Hematopoietic multipotent progenitor cell (in vitro differentiated cells): ENCODE measurements at regions not wholly inside any gene's neighbourhood (a gene's known extent, or its start where the extent isn't known, plus 50 kb on each side); places are given as distances from the start of the nearest gene placed in this dataset.
"Not testable (repeated sequence)": the region's sequence is repeated elsewhere in the genome, so short reads cannot be mapped to it uniquely, and the experiment has no call there.

Experiments
- DNase-seq, 3 donors: peaks; one replicate each; pipeline ENCODE4 v3.0.0-alpha.2; 2011 to 2015; ENCODE audit warnings: low read depth in 2 of 3, low spot score in 2 of 3

DNA sequence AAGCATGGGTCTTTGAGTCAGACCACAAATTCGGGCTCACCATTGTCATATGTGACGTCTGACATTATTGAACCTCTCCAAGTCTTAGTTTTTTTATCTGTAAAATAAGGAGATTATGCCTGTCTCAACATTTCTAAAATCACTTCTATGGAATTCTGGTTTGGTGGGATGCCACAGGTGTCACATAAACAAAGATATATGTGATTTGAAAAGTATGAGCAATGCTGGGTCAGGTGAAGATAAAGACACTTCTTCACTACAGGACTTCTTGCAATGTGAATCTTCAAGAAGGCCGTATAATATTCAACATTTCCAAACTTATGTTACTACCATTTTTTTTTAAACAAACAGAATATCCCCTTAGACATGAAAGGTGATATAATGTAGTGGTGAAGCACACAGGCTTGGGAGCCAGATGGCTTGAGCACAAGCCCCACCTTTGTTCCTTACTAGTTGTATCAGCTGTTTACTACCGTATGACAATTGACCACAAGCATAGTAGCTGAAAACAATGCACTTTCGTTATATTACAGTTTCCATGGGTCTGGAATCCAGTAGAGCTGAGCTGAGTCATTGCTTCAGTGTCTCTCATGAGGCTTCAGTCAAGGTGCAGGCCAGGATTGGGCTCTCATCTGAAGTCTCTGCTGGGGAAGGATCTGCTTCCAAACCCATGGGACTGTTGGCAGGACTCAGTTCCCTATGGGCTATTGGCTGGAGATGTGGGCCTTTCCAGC lies 87.7 kb downstream of the UTP18 start:
- DNase-seq: no peak

DNA sequence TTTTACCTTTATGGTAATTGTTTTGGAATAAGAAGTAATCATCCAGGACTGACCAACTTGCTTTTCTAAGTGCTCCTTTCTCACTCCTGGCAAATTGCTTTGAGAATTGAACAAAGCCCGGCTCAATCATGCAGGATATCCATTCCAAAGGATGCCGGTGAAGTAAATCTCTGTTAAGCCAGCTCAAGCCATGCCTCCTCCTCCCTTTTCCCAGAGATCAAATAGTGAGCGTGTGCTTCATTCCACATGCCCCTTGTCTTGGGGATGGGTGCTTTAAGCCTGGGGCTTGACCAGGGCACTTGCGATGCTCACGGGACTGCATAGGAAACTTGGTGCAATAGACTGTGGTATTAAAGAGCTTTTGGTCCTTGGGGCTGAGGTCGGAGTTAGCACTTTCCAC lies 90.7 kb downstream of the UTP18 start:
- DNase-seq: no peak

DNA sequence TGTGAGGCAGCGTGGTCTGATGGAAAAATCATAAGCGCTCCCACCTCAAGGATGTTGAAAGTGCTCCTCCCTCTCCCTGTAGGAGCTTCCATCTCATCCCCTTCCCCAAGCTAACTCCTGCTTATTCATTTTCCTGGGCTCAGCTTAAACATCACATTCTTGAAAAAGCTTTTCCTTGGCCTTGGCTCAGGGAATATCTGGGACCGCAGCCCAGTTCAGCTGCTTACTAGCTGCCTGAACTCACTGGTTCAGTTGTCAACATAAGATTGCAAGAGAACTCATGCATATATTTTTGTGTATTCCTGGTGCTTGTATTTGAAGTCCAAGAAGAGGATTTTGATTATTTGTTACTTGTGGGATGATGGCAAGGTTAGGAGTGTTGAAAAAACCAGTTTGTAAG lies 91.5 kb downstream of the UTP18 start:
- DNase-seq: no peak

DNA sequence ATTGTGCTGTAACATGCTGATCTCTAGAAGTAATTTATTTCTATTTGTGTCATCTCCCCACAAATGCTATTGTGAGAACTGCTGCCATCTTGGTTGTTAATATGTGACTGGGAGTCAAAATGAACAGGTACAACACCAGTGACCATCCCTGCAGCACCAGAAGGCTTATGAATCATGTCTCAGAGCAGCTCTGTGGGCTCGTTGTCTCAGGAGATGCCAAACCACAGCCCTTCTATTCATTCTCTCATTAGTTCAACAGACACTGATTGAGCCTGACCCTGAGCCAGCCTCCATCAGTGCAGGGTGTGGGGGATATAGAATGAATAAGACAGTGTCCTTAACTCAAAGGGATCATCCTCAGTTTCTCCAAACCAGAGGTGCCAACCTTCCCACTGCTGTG lies 92.5 kb downstream of the UTP18 start:
- no peak for DNase-seq

DNA sequence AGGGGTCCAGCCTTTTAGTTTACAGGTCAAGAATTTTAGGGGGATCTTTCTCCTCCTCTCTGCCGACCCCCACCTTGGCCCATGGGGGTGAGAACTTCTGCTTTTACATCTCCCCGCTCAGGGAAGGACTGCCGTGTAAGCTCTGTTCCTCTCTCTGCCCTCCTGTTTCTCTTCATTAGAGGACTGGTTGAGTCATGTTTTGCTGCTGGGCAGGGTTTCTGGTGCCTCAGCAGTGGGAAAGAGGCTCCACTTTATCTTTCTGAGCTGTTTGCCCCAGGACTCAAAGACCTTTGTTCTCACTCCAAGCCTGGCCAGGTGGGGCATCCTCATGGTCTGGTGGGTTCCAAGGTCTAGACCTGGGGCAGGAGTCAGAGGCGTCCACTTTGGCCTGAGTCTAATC lies 93.0 kb downstream of the UTP18 start:
- DNase-seq: no peak

DNA sequence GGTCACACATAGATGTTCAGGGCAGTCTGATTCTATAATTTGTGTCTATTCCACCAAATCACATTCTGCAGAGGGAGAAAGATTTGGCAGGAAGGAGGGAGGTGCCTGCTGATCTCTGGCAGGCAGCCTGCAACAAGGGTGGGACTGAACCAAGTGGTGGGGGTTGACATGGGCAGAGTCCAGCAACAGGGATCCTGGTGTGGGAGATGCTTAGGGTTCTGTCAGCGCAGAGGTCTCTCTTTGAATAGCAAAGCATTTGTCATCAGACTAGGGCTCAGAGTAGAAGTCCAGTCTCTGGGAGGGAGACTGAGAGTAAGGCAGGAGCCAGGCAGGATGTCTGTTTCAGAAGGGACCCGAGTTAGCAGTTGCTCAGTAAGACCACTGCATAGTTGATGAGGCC lies 94.6 kb downstream of the UTP18 start:
- DNase-seq: no peak

DNA sequence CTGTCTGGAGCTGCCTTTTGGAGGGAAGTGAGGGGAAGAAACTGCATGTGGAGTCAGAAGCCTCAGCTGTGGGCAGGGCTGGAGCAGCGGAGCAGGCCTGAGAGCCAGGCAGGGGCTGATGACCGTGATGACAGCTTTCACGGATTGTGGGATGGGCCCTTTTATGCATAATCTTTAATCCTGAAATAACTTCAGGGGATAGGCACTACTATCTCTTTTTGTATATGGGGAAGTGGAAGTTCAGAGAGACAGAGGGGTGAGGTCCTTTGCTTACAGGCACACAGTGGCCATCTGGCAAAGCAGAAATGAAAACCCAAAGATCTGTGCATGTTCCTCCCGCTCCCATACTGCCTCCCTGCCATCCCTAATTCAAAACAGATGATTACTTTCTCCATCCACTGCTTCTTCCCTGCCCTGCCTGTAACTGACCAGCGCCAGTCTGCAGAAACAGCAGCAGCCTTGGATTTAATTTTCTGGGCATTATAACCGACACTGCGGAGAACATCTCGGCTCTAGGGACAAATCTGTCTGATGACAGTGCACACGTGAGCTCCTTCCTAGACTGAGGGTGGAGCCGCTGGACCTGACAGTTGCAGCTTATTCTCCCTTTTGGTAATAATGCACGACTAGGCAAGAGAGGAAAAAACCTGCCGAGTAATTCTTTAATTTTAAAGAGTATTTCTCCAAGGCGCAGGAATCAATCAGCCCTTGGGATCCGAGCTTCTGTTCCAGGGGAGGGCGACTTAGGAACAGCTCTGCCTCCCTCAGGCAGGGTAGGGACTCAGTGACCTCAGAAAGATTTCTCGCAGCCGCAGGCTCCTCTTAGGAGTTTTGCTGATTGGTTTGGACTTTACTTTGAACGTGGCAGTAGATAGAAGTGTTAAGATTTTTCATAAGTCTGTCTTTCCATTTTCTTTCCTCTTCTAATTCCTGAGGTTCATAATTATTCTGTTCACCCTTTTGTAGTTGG lies 95.4 kb downstream of the UTP18 start:
- DNase-seq: no peak

DNA sequence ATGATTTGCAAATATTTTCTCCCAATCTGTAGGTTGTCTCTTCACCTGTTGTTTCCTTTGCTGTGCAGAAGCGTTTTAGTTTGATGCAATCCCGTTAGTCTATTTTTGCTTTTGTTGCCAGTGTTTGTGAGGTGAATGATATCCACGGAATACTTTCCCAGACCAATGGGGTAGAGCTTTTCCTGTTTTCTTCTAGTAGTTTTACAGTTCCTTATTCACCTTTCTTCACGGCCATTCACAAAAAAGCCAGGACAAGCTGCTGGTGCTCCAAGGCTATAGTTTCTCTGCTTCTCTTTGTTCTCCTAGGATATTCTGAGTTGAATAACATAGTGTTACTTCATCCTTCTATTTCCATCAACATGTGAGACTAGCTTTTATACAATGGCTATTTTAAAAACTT lies 98.7 kb downstream of the UTP18 start:
- no peak for DNase-seq

DNA sequence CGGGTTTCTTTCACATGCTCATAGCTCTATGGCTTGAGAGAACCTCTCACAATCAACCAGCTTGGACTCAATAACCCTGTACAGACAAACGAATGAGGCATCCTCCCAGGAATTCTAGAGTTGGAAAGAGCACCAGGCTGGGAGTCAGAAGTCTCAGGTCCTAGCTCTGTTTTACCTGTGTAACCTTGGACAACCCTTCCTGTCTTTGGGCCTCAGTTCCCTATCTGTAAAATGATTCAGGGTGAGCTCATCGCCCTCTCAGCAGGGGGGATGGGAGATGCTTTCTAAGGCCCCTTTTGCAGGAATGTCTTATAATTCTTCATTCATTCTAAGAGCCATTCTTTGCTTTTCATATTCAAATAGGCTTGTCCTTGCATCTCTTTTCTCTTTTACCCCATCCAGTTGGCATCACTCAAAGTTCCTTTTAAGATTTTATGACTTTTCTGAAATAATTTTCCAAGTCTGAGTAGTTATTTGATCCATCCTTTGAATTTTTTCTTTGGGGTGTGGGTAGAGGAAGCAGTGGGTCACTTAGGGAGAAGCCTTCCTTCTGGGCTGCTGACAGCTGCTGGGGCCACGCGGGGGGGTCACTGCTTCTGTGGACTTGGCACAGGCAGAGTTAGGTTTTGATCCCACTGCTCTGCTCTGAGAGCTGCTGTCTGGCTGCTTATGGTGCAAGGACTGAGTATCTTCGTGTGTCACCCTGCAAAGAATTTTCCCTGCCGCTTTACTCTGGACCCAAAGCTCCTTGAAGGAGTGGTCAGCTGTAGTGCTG lies 102.7 kb downstream of the UTP18 start:
- no peak for DNase-seq

DNA sequence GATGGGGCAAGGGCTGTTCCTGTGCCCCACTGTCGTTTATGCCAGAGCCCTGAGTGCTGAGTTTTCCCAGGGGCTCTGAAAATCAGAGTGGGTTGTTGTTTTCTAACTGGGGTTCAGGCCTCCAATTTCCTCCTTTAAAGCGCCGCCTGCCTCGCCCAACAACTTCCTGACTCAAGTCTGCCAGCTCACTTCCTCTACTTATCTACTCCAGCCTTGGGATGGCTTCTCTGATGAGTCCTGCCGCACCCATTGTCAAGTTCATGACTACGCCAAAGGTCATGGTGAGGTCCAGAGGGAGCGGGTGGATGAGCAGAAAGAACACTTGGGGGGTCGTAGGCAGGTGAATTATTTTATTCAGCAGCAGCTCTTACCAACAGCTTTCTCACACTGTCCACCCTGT lies 104.7 kb downstream of the UTP18 start:
- no peak for DNase-seq

DNA sequence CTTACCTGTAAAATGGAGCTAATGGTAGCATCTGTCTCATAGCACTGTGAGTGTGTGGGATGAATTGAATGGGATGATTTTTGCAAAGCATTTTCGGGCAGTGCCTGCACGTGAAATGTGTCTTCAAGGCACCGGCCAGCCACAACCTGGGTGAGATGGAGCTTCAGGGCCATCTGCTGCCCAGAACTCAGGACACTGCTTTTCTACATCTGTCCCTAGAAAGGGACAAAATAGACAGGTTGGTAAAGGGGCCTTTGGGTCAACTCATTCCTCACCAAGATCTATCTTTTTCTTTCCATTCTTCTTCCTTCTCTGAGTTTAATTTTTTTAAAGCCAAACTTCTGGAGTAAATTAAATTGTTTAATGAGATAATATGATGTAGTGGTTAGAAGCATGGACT lies 106.5 kb downstream of the UTP18 start:
- no peak for DNase-seq

DNA sequence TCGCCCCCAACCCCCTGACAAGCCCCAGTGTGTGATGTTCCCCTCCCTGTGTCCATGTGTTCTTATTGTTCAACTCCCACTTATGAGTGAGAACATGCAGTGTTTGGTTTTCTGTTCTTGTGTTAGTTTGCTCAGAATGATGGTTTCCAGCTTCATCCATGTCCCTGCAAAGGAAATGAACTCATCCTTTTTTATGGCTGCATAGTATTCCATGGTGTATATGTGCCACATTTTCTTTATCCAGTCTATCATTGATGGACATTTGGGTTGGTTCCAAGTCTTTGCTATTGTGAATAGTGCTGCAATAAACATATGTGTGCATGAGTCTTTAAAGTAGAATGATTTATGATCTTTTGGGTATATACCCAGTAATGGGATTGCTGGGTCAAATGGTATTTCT lies 107.5 kb downstream of the UTP18 start:
- DNase-seq: not testable (repeated sequence)

DNA sequence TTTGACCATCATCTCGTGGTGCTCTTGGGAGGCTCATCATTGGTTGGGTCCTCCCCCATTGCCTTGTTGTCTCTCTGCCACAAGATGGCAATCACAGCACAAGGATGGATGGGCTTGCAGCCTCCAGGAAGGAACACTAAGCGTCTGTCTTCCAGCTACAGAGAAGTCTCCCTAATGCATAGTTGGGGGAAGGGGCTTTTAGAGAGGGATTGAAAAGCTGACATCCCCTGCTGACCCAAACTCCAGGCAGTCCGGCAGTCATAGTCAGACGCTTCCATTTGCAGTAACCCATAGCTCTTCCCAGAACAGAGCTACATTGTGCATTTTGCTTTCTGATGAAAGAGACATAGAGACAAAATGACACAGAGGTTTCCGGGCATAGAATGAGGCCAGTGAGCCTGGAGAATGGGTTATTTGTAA lies 111.4 kb downstream of the UTP18 start:
- peak; percentile 23 to 69 (median 48) for DNase-seq

DNA sequence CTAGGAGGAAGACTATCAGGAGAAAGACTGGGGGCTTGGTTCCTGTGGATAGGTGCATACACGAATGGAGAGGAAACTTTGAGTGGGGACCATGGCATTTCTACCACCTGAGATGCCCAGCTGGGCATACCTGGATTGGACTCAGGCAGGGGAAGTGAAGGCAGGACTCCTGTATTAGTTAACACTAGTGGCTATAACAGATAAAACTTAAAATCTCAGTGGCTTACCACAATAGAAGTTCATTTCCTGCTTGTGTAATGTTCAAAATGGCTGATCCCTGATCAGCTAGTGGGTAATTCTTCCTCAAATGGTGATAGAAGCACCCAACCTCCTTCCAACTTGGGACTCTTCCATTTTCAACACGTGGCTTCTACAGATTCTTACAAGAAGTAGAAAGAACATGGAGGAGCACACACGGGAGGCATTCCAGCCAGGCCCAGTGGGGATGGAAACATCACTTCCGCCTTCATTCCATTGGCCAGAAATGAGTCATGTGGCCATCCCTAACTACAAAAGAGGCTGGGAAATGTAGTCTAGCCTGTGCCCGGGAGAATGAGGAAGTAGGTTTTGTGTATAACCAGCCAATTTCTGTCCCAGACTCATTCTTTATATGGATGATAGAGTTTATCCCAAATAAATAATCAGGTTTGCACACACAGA lies 112.1 kb downstream of the UTP18 start:
- peak in 2 of 3 donors; percentile 62 to 79 for DNase-seq

DNA sequence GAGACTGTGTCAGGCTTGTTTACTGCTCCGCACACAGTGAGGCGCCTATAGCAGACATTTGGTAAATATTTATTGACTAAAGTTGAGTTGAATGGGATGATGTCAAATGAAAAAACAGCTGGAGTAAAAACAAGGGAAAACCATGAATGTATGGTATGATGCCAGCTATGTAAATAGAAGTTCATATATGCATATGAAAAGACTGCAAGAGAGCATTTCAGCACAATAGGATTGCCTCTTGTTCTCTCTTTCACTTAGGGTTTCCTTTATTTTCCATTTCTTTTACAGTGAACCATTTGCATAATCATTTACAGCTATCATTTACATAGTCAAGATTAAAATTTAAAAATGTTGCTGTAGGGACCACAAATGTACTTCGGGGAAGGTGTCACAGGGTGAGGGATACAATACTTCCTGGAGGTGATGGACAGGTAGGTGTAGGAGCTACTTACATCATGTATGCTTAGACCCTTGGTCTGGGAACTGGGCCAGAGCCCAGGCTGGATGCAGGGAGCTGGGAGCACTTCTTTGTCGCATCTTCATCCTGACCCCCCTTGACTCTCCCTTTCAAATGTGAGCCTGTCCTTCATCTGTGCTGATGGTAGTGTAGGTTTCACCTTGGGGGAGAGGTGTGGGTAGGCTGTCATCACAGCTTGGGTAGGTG lies 113.3 kb downstream of the UTP18 start:
- DNase-seq: no peak

DNA sequence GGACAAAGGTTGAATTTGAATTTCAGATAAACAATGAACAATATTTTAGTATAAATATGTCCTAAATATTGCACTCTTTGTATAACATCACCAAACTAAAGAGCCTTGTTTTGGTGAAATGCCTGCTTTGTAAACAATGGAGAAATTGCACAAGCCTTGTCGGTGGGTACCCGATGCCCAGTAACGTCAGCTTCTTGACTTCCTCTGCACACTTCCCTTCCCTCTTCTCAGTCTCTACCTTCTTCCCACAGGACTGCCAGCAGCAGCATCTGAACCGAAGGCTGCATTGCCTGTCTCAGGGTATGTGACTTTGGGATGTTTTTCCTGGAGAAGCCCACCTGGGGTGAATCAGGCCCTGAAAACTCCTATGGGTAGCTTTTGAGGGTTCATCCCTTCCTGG lies 113.9 kb downstream of the UTP18 start:
- no peak for DNase-seq

DNA sequence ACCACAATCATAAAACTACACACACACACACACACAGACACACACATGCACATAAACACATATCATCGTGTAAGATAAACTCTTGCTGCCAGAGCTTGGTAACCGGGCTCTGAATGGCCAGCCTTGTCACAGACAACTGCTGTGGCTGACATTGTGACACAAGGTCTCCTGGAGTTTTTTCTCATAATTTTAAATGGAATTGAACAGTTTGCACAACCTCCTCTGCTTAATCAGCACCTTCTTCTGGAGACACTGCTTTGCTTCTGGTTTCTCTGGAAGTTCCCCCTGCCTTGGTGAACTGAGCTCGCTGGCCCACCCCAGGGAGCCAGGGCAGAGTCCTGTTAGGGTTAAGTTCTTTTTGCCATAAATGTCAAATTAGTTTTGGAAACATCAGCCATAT lies 115.4 kb downstream of the UTP18 start:
- DNase-seq: no peak

DNA sequence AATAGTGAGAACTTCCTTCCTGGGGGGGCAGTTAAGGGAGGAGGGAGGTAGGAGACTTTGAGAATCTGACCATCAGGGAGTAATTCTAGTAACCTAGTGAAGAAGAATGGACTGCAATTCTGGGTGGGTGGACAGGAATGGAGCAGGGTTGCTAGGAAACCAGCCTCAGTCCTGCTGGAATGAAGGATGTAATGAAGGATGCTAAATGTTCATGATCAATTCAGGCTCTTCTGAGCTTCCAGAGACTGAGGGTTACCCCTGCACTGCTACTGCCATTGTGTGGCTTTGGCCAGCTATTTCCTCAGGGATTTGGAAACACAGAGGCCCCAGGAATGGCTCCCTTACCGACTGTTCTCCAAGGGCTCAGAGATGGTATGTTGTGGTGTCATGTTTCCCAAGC lies 116.4 kb downstream of the UTP18 start:
- DNase-seq: no peak

DNA sequence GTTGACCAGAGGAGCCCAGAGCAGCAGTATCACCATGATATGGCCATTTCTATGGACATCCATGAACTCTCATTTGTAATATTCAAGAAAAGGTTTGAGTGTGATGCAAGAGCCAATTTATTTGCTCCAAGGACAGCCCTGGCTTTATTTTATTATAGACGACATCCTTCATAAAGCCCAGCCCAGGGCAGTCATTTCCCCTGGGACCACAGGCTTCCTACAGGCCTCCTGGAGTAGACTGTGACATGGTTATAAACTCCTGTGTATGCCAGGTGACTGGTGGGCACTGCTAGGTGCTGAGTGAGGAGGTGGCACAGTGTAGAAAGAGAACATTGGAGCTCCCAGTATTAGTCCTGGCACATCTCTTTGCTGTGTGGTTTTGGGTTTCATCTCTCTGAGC lies 120.9 kb downstream of the UTP18 start:
- no peak for DNase-seq

DNA sequence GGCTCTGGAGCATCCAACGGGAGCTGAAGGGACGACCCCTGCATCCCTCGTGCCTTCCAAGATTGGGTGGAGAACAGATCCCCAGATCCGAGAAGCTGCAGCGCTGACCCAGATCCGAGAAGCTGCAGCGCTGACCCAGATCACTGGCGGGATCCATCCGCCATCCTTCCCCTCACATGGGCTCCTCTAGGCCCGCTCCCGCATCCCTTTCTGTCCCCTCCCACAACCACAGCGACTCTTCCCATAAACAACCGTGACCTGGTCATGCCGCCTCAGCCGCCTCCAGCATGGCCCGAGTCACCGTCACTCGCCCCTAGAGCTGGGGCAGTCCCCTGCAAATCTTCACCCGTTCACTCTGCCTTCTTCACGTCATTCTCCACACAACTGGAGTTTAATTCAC lies 124.9 kb downstream of the UTP18 start:
- no peak for DNase-seq
